Activated CD8-positive, alpha-beta memory T cell treated with anti-CD3 and anti-CD28 coated beads for 36 hours (primary cell): ENCODE measurements at regions not wholly inside any gene's neighbourhood (a gene's known extent, or its start where the extent isn't known, plus 50 kb on each side); places are given as distances from the start of the nearest gene placed in this dataset.
"Not testable (repeated sequence)": the region's sequence is repeated elsewhere in the genome, so short reads cannot be mapped to it uniquely, and the experiment has no call there.

ENCODE experiments used
- CTCF ChIA-PET: fragments of 350-600 bp; sonication (Branson Sonifier 250); formaldehyde crosslinking; loops from one replicate; lab custom pipeline; 2021; ENCODE audit warnings: antibody characterized with exemption; lab: Charles Lee
- POLR2A ChIA-PET: fragments of 350-600 bp; sonication (Branson Sonifier 250); formaldehyde crosslinking; loops from one replicate; lab custom pipeline; 2021; ENCODE audit warnings: antibody characterized with exemption; lab: Charles Lee

GRCh38 chr17:34478244-34478643 is 101.1 kb upstream of the TMEM132E start:
- ChIA-PET POLR2A (no interaction called here), CTCF (no interaction called here)

- ChIA-PET POLR2A (no interaction called here), CTCF (no interaction called here)
Measured at GRCh38 chr17:34475296-34475695, 104.1 kb upstream of the TMEM132E start.

- ChIA-PET POLR2A (no interaction called here), CTCF (interaction anchor here (1.5 kb wide), 1 partner anchor 76 kb away, joined by 3 read pairs; no protein-coding TSS in a partner anchor)
Measured at GRCh38 chr17:34474706-34475105, 104.7 kb upstream of the TMEM132E start.

- CTCF ChIA-PET = no interaction called here
- POLR2A ChIA-PET = no interaction called here
Measured at GRCh38 chr17:34472363-34472762, 107.0 kb upstream of the TMEM132E start.

- CTCF ChIA-PET = interaction anchor here (1.2 kb wide), 1 partner anchor 167 kb away, joined by 4 read pairs; no protein-coding TSS in a partner anchor
- POLR2A ChIA-PET = not testable (repeated sequence)
Measured at GRCh38 chr17:34471278-34471677, 108.1 kb upstream of the TMEM132E start.

- ChIA-PET CTCF (no interaction called here), POLR2A (no interaction called here)
Measured at GRCh38 chr17:34465789-34466188, 102.8 kb upstream of the CCL1 start.

- POLR2A ChIA-PET = no interaction called here
- CTCF ChIA-PET = no interaction called here
Measured at GRCh38 chr17:34464812-34465211, 101.8 kb upstream of the CCL1 start.

GRCh38 chr17:34458266-34458665 is 95.2 kb upstream of the CCL1 start:
- CTCF ChIA-PET = no interaction called here

GRCh38 chr17:34456121-34456520 is 93.1 kb upstream of the CCL1 start:
- ChIA-PET POLR2A (no interaction called here), CTCF (interaction anchor here (1.4 kb wide), 1 partner anchor 36 kb away, joined by 7 read pairs; no protein-coding TSS in a partner anchor)

More at GRCh38 chr17:34458266-34458665, 95.2 kb upstream of the CCL1 start:
- POLR2A ChIA-PET = no interaction called here

GRCh38 chr17:34452769-34453168 is 89.7 kb upstream of the CCL1 start:
- POLR2A ChIA-PET = no interaction called here
- CTCF ChIA-PET = no interaction called here

- ChIA-PET POLR2A (no interaction called here), CTCF (no interaction called here)
Measured at GRCh38 chr17:34451313-34451712, 88.3 kb upstream of the CCL1 start.

GRCh38 chr17:34447406-34447805 is 84.4 kb upstream of the CCL1 start:
- POLR2A ChIA-PET = no interaction called here
- CTCF ChIA-PET = no interaction called here

- CTCF ChIA-PET = no interaction called here
- POLR2A ChIA-PET = no interaction called here
Measured at GRCh38 chr17:34445101-34445500, 82.1 kb upstream of the CCL1 start.

GRCh38 chr17:34443619-34444469 is 80.8 kb upstream of the CCL1 start:
- ChIA-PET POLR2A (no interaction called here), CTCF (no interaction called here)

GRCh38 chr17:34442387-34443111 is 79.5 kb upstream of the CCL1 start:
- CTCF ChIA-PET = no interaction called here
- POLR2A ChIA-PET = no interaction called here

GRCh38 chr17:34437188-34437587 is 74.2 kb upstream of the CCL1 start:
- CTCF ChIA-PET = no interaction called here
- POLR2A ChIA-PET = no interaction called here

- ChIA-PET POLR2A (no interaction called here), CTCF (no interaction called here)
Measured at GRCh38 chr17:34436607-34437006, 73.6 kb upstream of the CCL1 start.

GRCh38 chr17:34435182-34435928 is 72.3 kb upstream of the CCL1 start:
- POLR2A ChIA-PET = no interaction called here
- CTCF ChIA-PET = no interaction called here

- POLR2A ChIA-PET = no interaction called here
Measured at GRCh38 chr17:34434052-34434451, 71.0 kb upstream of the CCL1 start.

More at GRCh38 chr17:34434052-34434451, 71.0 kb upstream of the CCL1 start:
- CTCF ChIA-PET = no interaction called here
